ENCODE measurements at regions not wholly inside any gene's neighbourhood (a gene's known extent, or its start where the extent isn't known, plus 50 kb on each side); places are given as distances from the start of the nearest gene placed in this dataset.

GRCh38 chr5:66527478-66528035 lies 68.6 kb upstream of the MAST4 start:
- H3K9me3 ChIP-seq (ENCODE audit: control insufficient read depth, insufficient read depth, low read length), result no peaks in the 10 kb centered on the region
- ChIA-PET POLR2A (no interaction called here), CTCF (no interaction called here)
- no peak for TF ChIP-seq CTCF (IDR thresholded peaks at IDR 0.05; ENCODE audit: low read depth, low read length)
- no peaks in the 10 kb centered on the region for H3K27me3 ChIP-seq (ENCODE audit: control insufficient read depth, insufficient read depth, low read length)
- H3K27ac ChIP-seq (ENCODE audit: low read depth, low read length), result no peak overlapping the region
- no peak overlapping the region for H3K4me3 ChIP-seq (ENCODE audit: low read depth, low read length)
- DNase-seq (ENCODE audit: low read depth, low spot score), result no peak

- H3K9me3 ChIP-seq (ENCODE audit: control insufficient read depth, insufficient read depth, low read length), result no peaks in the 10 kb centered on the region
- no peak overlapping the region for H3K27ac ChIP-seq (ENCODE audit: low read depth, low read length)
- H3K4me3 ChIP-seq (ENCODE audit: low read depth, low read length), result no peak overlapping the region
- no peak for TF ChIP-seq CTCF (IDR thresholded peaks at IDR 0.05; ENCODE audit: low read depth, low read length)
- no peak for DNase-seq (ENCODE audit: low read depth, low spot score)
- CTCF ChIA-PET, result interaction anchor here (0.7 kb wide), 1 partner anchor 380 kb away, joined by 3 read pairs; no protein-coding TSS in a partner anchor
- POLR2A ChIA-PET, result no interaction called here
- no peaks in the 10 kb centered on the region for H3K27me3 ChIP-seq (ENCODE audit: control insufficient read depth, insufficient read depth, low read length)
Measured at GRCh38 chr5:66529182-66529581, 67.0 kb upstream of the MAST4 start.

- CTCF ChIA-PET, result no interaction called here
- no peak overlapping the region for H3K27ac ChIP-seq (ENCODE audit: low read depth, low read length)
- no peak overlapping the region for H3K4me3 ChIP-seq (ENCODE audit: low read depth, low read length)
- no peaks in the 10 kb centered on the region for H3K27me3 ChIP-seq (ENCODE audit: control insufficient read depth, insufficient read depth, low read length)
- no peaks in the 10 kb centered on the region for H3K9me3 ChIP-seq (ENCODE audit: control insufficient read depth, insufficient read depth, low read length)
- no peak for TF ChIP-seq CTCF (IDR thresholded peaks at IDR 0.05; ENCODE audit: low read depth, low read length)
- DNase-seq (ENCODE audit: low read depth, low spot score), result no peak
- POLR2A ChIA-PET, result no interaction called here
Measured at GRCh38 chr5:66529704-66530103, 66.5 kb upstream of the MAST4 start.

- Histone ChIP-seq H3K27ac (ENCODE audit: low read depth, low read length) (no peak overlapping the region), H3K27me3 (ENCODE audit: control insufficient read depth, insufficient read depth, low read length) (no peaks in the 10 kb centered on the region), H3K9me3 (ENCODE audit: control insufficient read depth, insufficient read depth, low read length) (no peaks in the 10 kb centered on the region), H3K4me3 (ENCODE audit: low read depth, low read length) (no peak overlapping the region)
- no peak for TF ChIP-seq CTCF (IDR thresholded peaks at IDR 0.05; ENCODE audit: low read depth, low read length)
- ChIA-PET POLR2A (no interaction called here), CTCF (no interaction called here)
- DNase-seq (ENCODE audit: low read depth, low spot score), result no peak
Measured at GRCh38 chr5:66538126-66538525, 58.1 kb upstream of the MAST4 start.

- POLR2A ChIA-PET, result no interaction called here
- DNase-seq (ENCODE audit: low read depth, low spot score), result no peak
- CTCF ChIA-PET, result no interaction called here
- no peak for TF ChIP-seq CTCF (IDR thresholded peaks at IDR 0.05; ENCODE audit: low read depth, low read length)
- H3K27me3 ChIP-seq (ENCODE audit: control insufficient read depth, insufficient read depth, low read length), result no peaks in the 10 kb centered on the region
- H3K9me3 ChIP-seq (ENCODE audit: control insufficient read depth, insufficient read depth, low read length), result no peaks in the 10 kb centered on the region
- H3K27ac ChIP-seq (ENCODE audit: low read depth, low read length), result no peak overlapping the region
- H3K4me3 ChIP-seq (ENCODE audit: low read depth, low read length), result no peak overlapping the region
Measured at GRCh38 chr5:66538531-66538930, 57.7 kb upstream of the MAST4 start.

All from AG04450 (cell line).